Karpas-422 (cell line): ENCODE measurements at regions not wholly inside any gene's neighbourhood (a gene's known extent, or its start where the extent isn't known, plus 50 kb on each side); places are given as distances from the start of the nearest gene placed in this dataset.
"Not testable (repeated sequence)": the region's sequence is repeated elsewhere in the genome, so short reads cannot be mapped to it uniquely, and the experiment has no call there.

Source experiments
- DNase-seq: peaks from one replicate; pipeline ENCODE4 v3.0.0-alpha.2; 2015
- H2AFZ ChIP-seq: fragments of 200-600 bp; sonication (generic); 2 replicates; pipeline ENCODE4 v1.6.1; 2014; ENCODE audit warnings: antibody characterized with exemption, low read length, mixed read lengths
- H3K27ac ChIP-seq: fragments of 200-600 bp; sonication (generic); 2 replicates; pipeline ENCODE4 v1.5.1; 2014; ENCODE audit warnings: mild to moderate bottlenecking, low read length, moderate library complexity
- H3K27me3 ChIP-seq: fragments of 200-600 bp; sonication (generic); 2 replicates; pipeline ENCODE4 v1.6.1; 2014; ENCODE audit warnings: low read length, mixed read lengths
- H3K36me3 ChIP-seq: fragments of 200-600 bp; sonication (generic); 2 replicates; pipeline ENCODE4 v1.6.1; 2014; ENCODE audit warnings: low read length, mixed read lengths; ENCODE audit not compliant: insufficient read depth
- H3K4me1 ChIP-seq: fragments of 200-600 bp; sonication (generic); 2 replicates; pipeline ENCODE4 v1.6.1; 2014; ENCODE audit warnings: mild to moderate bottlenecking, low read length, mixed read lengths
- H3K4me2 ChIP-seq: fragments of 200-600 bp; sonication (generic); 2 replicates; pipeline ENCODE4 v1.6.1; 2014; ENCODE audit warnings: low read length, low read depth, mild to moderate bottlenecking; ENCODE audit not compliant: poor library complexity, severe bottlenecking
- H3K4me3 ChIP-seq: fragments of 200-600 bp; sonication (generic); 2 replicates; pipeline ENCODE4 v1.5.1; 2014; ENCODE audit warnings: mild to moderate bottlenecking, antibody characterized with exemption, low read length, mixed read lengths
- H3K79me2 ChIP-seq: fragments of 200-600 bp; sonication (generic); 2 replicates; pipeline ENCODE4 v1.6.1; 2014; ENCODE audit warnings: mild to moderate bottlenecking, low read length, mixed read lengths
- H3K9ac ChIP-seq: fragments of 200-600 bp; sonication (generic); 2 replicates; pipeline ENCODE4 v1.6.0; 2014; ENCODE audit warnings: low read length
- H3K9me2 ChIP-seq: fragments of 200-600 bp; sonication (generic), shearing (Covaris generic); replicated peaks from 2 replicates; pipeline ENCODE4 v1.6.0; 2014; ENCODE audit warnings: mild to moderate bottlenecking, low read length, moderate library complexity; ENCODE audit not compliant: insufficient read depth
- H3K9me3 ChIP-seq: fragments of 300-700, 200-600 bp; sonication (generic); 2 replicates; pipeline ENCODE4 v1.6.1; 2014; ENCODE audit warnings: low read length, mixed read lengths
- H4K20me1 ChIP-seq: fragments of 200-600 bp; sonication (generic); 2 replicates; pipeline ENCODE4 v1.6.1; 2014; ENCODE audit warnings: mild to moderate bottlenecking, antibody characterized with exemption, low read length, low read depth; ENCODE audit not compliant: insufficient read depth

DNA sequence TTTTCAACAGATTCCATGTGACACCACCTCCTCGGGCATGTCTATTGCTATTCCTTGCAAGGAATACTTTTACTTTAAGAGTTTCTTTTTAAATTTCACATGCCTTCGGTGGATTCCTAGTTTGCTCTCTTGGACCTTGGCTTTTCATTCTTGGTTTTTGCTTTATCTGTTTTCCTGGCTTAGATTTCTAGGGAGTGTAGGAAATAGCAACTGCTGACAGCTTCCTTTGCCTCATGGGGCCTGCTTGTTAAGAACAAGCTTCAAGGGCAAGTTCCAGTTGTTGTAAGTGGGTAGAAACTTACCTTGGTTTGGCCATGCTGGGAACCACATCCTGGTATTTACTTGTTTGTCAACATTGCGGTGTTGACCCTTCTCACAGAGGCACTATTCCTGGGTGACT is 348.5 kb downstream of the DMAC1 start:
- Histone ChIP-seq H4K20me1 (no peaks in the 10 kb centered on the region), H3K79me2 (no peaks in the 10 kb centered on the region), H3K4me3 (no peak overlapping the region), H3K9me3 (no peaks in the 10 kb centered on the region), H3K4me1 (no peaks in the 10 kb centered on the region), H3K27ac (no peak overlapping the region), H2AFZ (no peak overlapping the region), H3K9ac (no peak overlapping the region), H3K9me2 (no peaks in the 10 kb centered on the region), H3K36me3 (no peaks in the 10 kb centered on the region), H3K4me2 (no peak overlapping the region), H3K27me3 (no peaks in the 10 kb centered on the region; the same call in 1 of the 2 replicates)
- no peak for DNase-seq

DNA sequence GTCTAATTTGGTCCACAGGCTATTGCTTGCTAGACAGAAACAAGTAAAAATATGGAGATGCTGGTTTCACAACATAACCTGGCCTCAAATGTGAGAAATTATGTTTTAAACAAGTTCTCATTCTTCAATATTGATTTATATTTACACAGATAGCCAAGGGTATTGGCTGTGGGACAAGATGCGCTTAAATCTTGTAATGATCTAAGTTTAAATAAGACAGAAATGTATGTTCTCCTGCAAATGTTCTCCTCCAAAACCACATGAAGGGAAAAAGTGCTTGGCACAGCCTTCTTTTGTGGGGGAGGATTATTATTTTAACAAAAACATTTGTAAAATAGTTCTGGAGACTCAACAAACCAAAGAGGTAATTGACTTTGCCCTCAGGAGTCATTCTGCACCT is 356.0 kb downstream of the DMAC1 start:
- H2AFZ ChIP-seq = no peak overlapping the region
- no peak overlapping the region for H3K27ac ChIP-seq
- no peaks in the 10 kb centered on the region for H3K79me2 ChIP-seq
- H3K27me3 ChIP-seq = no peaks in the 10 kb centered on the region
- no peaks in the 10 kb centered on the region for H3K36me3 ChIP-seq
- H3K4me2 ChIP-seq = no peak overlapping the region
- no peak for DNase-seq
- no peaks in the 10 kb centered on the region for H3K4me1 ChIP-seq
- H3K9me3 ChIP-seq = no peaks in the 10 kb centered on the region
- no peaks in the 10 kb centered on the region for H3K9me2 ChIP-seq
- H3K4me3 ChIP-seq = no peak overlapping the region
- no peaks in the 10 kb centered on the region for H4K20me1 ChIP-seq
- no peak overlapping the region for H3K9ac ChIP-seq

DNA sequence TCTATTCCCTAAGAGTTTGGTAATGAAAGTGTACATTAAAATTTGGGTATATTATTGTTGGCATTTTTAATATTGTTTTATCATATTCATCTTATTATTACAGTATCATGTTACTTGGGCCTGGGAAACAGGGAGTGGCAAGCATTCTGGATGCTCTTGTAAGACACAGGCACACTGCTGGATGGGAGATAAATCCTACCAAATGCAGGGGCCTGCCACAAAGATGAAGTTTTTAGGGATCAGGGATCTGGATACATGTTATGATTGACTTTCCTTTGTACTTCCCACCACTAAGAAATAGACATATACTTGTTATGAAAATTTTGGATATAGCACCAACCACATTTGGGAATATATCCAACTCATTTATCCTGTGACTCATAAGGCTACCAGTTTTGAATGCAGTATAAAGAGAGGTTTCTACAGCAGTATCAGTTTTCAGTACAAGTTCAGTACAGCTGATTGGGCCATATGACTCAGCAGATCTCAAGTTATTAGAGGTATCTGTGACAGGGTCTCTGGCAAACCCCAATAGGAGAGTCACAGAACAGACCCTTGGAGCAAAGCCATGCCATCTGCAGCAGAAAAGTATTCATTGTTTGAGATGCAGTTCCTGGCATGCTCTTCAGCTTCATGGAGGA is 360.1 kb downstream of the DMAC1 start:
- no peak overlapping the region for H3K27ac ChIP-seq
- no peaks in the 10 kb centered on the region for H3K27me3 ChIP-seq
- H3K9ac ChIP-seq = no peak overlapping the region
- no peaks in the 10 kb centered on the region for H3K4me1 ChIP-seq
- H3K9me2 ChIP-seq = no peaks in the 10 kb centered on the region
- no peaks in the 10 kb centered on the region for H3K9me3 ChIP-seq
- H3K4me3 ChIP-seq = no peak overlapping the region
- no peak overlapping the region for H3K4me2 ChIP-seq
- no peak overlapping the region for H2AFZ ChIP-seq
- no peaks in the 10 kb centered on the region for H4K20me1 ChIP-seq
- H3K79me2 ChIP-seq = no peaks in the 10 kb centered on the region
- DNase-seq = no peak
- no peaks in the 10 kb centered on the region for H3K36me3 ChIP-seq

DNA sequence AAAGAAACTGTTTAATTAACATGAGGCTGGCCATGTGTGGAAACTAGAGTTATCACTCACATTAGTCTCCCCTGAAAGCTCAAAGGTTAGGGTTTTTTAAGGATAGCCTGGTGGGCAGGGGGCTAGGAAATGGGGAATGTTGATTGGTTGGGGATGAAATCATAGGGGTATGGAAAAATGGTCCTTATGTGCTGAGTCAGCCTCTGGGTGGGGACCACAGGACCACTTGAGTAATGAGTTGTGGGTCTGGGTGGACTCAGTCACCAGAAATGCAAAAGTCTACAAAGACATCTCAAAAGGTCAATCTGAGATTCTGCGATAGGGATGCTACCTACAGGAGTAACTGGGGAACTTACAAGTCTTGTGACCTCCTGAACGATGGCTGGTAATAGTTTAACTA is 362.8 kb downstream of the DMAC1 start:
- Histone ChIP-seq H3K4me1 (no peaks in the 10 kb centered on the region), H3K4me2 (no peak overlapping the region), H3K9ac (no peak overlapping the region), H3K27ac (no peak overlapping the region), H3K9me3 (no peaks in the 10 kb centered on the region), H3K4me3 (no peak overlapping the region), H3K36me3 (no peaks in the 10 kb centered on the region), H3K27me3 (no peaks in the 10 kb centered on the region), H3K79me2 (no peaks in the 10 kb centered on the region), H3K9me2 (no peaks in the 10 kb centered on the region), H2AFZ (no peak overlapping the region), H4K20me1 (no peaks in the 10 kb centered on the region)
- no peak for DNase-seq

DNA sequence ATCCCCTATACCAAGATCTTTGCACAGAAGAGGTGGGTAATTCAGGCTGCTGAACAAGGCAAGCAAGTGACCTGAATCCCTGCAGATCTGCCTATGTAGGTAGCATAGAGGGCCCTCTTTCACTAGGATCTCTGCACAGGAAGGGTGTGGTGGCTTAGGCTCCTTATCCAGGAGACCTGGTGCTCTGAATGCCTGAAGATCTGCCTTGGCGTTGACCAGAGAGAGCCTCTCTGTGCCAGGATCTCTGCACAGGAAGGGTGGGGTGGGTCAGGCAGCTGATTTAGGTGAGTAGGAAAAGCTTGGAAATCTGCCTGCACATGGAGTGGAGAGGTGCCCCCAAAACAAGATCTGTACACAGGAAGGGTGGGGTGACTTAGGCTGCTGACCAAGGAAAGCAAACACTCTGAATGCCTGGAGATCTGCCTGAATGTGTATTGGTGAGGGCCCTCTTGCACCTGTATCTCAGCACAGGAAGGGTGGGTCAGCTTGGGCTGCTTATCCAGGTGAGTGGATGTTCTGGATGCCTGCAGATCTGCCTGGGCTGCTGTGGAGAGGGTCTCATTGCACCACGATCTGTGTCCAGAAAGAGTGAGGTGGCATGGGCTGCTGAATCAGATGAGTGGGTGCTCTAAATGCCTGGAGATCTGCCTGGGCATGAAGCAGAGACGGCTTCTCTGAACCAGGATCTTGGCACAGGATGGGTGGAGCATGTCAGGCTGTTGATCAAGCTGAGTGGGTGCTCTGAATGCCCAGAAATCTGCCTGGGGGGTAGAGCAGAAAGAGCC is 365.9 kb downstream of the DMAC1 start:
- Histone ChIP-seq H3K4me1 (no peaks in the 10 kb centered on the region), H3K9me3 (no peaks in the 10 kb centered on the region), H3K27ac (no peak overlapping the region), H2AFZ (no peak overlapping the region), H3K36me3 (no peaks in the 10 kb centered on the region), H3K4me2 (no peak overlapping the region), H3K79me2 (no peaks in the 10 kb centered on the region), H3K27me3 (no peaks in the 10 kb centered on the region), H3K9ac (no peak overlapping the region), H4K20me1 (no peaks in the 10 kb centered on the region), H3K9me2 (no peaks in the 10 kb centered on the region), H3K4me3 (no peak overlapping the region)
- no peak for DNase-seq

DNA sequence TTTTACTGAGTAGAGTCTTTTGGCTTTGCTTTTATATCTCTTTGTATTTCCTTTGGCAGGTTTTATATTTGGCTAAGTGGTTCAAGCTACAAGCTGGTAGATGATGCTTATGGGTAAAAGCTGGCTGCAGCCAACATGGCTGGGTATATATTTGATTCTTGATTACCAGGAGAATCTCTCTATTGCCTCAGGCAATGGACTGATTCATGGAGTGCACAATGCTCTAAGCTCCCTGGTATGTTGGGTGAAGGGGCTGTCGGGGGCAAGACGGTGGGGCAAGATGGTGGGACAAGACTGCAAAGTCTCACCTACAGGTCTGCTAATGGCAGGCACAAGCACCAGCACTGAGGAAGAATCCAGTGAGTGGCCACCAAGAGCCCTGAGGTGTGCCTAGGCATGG is 366.6 kb downstream of the DMAC1 start:
- Histone ChIP-seq H3K4me3 (no peak overlapping the region), H3K4me1 (no peaks in the 10 kb centered on the region), H3K9me2 (no peaks in the 10 kb centered on the region), H3K9ac (no peak overlapping the region), H4K20me1 (no peaks in the 10 kb centered on the region), H3K36me3 (no peaks in the 10 kb centered on the region), H3K27ac (no peak overlapping the region), H2AFZ (no peak overlapping the region), H3K9me3 (no peaks in the 10 kb centered on the region), H3K79me2 (no peaks in the 10 kb centered on the region), H3K4me2 (no peak overlapping the region), H3K27me3 (no peaks in the 10 kb centered on the region)
- DNase-seq = no peak

DNA sequence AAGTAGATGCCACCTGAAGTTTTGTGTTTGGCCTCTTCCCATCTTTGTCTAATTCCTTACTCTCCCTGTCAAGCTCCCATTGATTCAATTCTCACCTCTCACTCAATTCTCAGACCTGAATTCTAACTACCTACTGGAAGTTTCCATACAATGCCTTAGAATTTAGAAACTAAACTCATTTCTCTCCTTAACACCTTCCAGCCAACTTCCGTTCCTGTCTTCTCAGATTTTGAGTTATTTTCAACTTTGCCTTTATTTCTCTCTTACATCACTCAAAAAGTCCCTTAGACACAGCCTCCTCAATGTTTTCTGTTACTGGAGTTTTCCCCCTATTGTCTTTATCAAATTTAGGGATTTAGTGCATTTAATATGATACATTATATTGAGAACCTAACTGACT is 382.2 kb downstream of the DMAC1 start:
- H3K4me2 ChIP-seq, H3K4me3 ChIP-seq, DNase-seq, H3K9ac ChIP-seq, H3K4me1 ChIP-seq, H2AFZ ChIP-seq, H3K27me3 ChIP-seq, H3K9me2 ChIP-seq, H4K20me1 ChIP-seq, H3K36me3 ChIP-seq, H3K79me2 ChIP-seq, H3K27ac ChIP-seq, H3K9me3 ChIP-seq: not testable (repeated sequence)

DNA sequence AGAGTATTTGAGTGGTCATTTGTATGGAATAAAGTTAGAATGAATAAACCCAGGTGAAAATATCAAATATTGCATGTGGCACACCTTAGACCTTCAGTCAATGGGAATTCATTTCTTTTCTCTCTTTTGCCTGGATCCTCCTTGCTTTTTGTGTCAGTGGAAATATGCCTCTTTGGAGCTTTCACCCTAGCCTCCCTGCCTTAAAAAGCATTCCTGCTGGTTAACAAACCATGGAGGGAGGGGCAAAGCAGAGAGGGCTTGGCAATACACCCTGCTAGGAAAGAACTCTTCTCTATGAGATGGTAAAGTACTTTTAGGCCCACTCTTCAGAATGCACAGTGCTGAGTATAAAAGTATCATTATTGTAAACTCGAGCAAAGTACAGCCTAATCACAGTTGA is 383.7 kb downstream of the DMAC1 start:
- Histone ChIP-seq H3K36me3 (no peaks in the 10 kb centered on the region), H3K27ac (no peak overlapping the region), H3K9me2 (no peaks in the 10 kb centered on the region), H3K4me3 (no peak overlapping the region), H4K20me1 (no peaks in the 10 kb centered on the region), H3K4me1 (no peaks in the 10 kb centered on the region), H3K79me2 (no peaks in the 10 kb centered on the region), H3K27me3 (0 out of 2 replicates have a peak, but pooled peaks cover 2% of the 10 kb centered on the region), H3K4me2 (no peak overlapping the region), H2AFZ (no peak overlapping the region), H3K9ac (no peak overlapping the region), H3K9me3 (no peaks in the 10 kb centered on the region)
- DNase-seq = no peak
